H1 (cell line): ENCODE measurements at regions not wholly inside any gene's neighbourhood (a gene's known extent, or its start where the extent isn't known, plus 50 kb on each side); places are given as distances from the start of the nearest gene placed in this dataset.

ENCODE experiments used
- CTCF ChIA-PET: fragments of 300-600 bp; sonication (Branson Sonifier 250); formaldehyde crosslinking; loops from one replicate; lab custom pipeline; 2021; ENCODE audit not compliant: partially characterized antibody; lab: Charles Lee
- POLR2A ChIA-PET: fragments of 300-600 bp; sonication (Branson Sonifier 250); formaldehyde crosslinking; loops from one replicate; lab custom pipeline; 2021; ENCODE audit warnings: inconsistent platforms; ENCODE audit not compliant: partially characterized antibody; lab: Charles Lee
- DNase-seq, 2 experiments: peaks; one replicate each; pipeline versions ENCODE4 v3.0.0 to v3.0.0-alpha.2; 2010 to 2022; ENCODE audit warnings: low spot score in 2 of 2, low read depth in 1 of 2, mixed read lengths in 1 of 2
- FAIRE-seq: peaks from 2 replicates; lab custom pipeline; 2011; peaks lifted over from hg19 to GRCh38; lab: Jason Lieb, UNC
- H2AFZ ChIP-seq: 2 replicates; pipeline ENCODE4 v1.8.1; 2012; ENCODE audit warnings: low read length, inconsistent platforms
- H2AK5ac ChIP-seq: 2 replicates; pipeline ENCODE4 v1.6.1; 2013; ENCODE audit warnings: low read depth, low read length
- H2BK120ac ChIP-seq: replicated peaks from 2 replicates; pipeline ENCODE3; 2013; ENCODE audit warnings: low read depth, low read length, inconsistent platforms
- H2BK12ac ChIP-seq: 2 replicates; pipeline ENCODE4 v1.6.1; 2013; ENCODE audit warnings: low read depth, low read length
- H2BK15ac ChIP-seq: 2 replicates; pipeline ENCODE4 v1.6.1; 2013; ENCODE audit warnings: low read length
- H2BK20ac ChIP-seq: 2 replicates; pipeline ENCODE4 v1.6.1; 2013; ENCODE audit warnings: low read length
- H2BK5ac ChIP-seq: 2 replicates; pipeline ENCODE4 v1.6.1; 2013; ENCODE audit warnings: low read depth, low read length
- H3K14ac ChIP-seq: 2 replicates; pipeline ENCODE4 v1.6.1; 2013; ENCODE audit warnings: inconsistent platforms; ENCODE audit not compliant: insufficient read length
- H3K18ac ChIP-seq: 2 replicates; pipeline ENCODE4 v1.6.1; 2013; ENCODE audit warnings: low read length; ENCODE audit errors: extremely low read depth
- H3K23ac ChIP-seq: 2 replicates; pipeline ENCODE4 v1.6.1; 2013; ENCODE audit warnings: inconsistent platforms; ENCODE audit not compliant: insufficient read length
- H3K23me2 ChIP-seq: 2 replicates; pipeline ENCODE4 v1.6.1; 2013; ENCODE audit warnings: low read depth, low read length
- H3K27ac ChIP-seq: 2 replicates; pipeline ENCODE4 v1.6.1; 2011; ENCODE audit warnings: low read depth, low read length, inconsistent platforms
- H3K27me3 ChIP-seq, 4 experiments: replicated peaks in 1 of 4; 1 replicate in 1 of 4; 2 replicates in 3 of 4; pipeline versions ENCODE4 v1.6.1 to v1.8.1; 2011 to 2013; ENCODE audit warnings: low read length in 3 of 4, mild to moderate bottlenecking in 3 of 4, inconsistent platforms in 2 of 4, mixed read lengths in 2 of 4, moderate library complexity in 1 of 4; ENCODE audit not compliant: control insufficient read depth in 3 of 4, insufficient read depth in 3 of 4; ENCODE audit errors: extremely low read depth in 1 of 4
- H3K36me3 ChIP-seq, 4 experiments: 2 replicates each; pipeline versions ENCODE4 v1.6.1 to v1.8.1; 2011 to 2013; ENCODE audit warnings: mild to moderate bottlenecking in 4 of 4, low read length in 3 of 4, moderate library complexity in 2 of 4, control low read depth in 1 of 4, inconsistent platforms in 1 of 4; ENCODE audit not compliant: insufficient read depth in 4 of 4, control insufficient read depth in 2 of 4
- H3K4ac ChIP-seq: replicated peaks from 2 replicates; pipeline ENCODE3; 2013; ENCODE audit warnings: low read length, low read depth, mixed read lengths, inconsistent platforms; ENCODE audit not compliant: insufficient read length
- H3K4me1 ChIP-seq, 4 experiments: replicated peaks in 1 of 4; 1 replicate in 1 of 4; 2 replicates in 3 of 4; pipeline versions ENCODE4 v1.6.1 to v1.8.1; 2011 to 2013; ENCODE audit warnings: low read length in 3 of 4, inconsistent platforms in 2 of 4, mixed read lengths in 1 of 4; ENCODE audit not compliant: insufficient read depth in 4 of 4, control insufficient read depth in 3 of 4
- H3K4me2 ChIP-seq, 2 experiments: 2 replicates each; pipeline versions ENCODE4 v1.6.1 to v1.8.1; 2011 to 2013; ENCODE audit warnings: low read depth in 2 of 2, low read length in 2 of 2, control low read depth in 1 of 2, inconsistent platforms in 1 of 2, mild to moderate bottlenecking in 1 of 2; ENCODE audit not compliant: insufficient read depth in 1 of 2
- H3K4me3 ChIP-seq, 4 experiments: fragments of 200-600, 300-600 bp in 1 of 4; sonication (generic), shearing (Covaris generic), sonication (Bioruptor Twin) in 1 of 4; 2 replicates each; pipeline versions ENCODE4 v1.5.1 to v1.8.1; 2011 to 2016; ENCODE audit warnings: low read length in 4 of 4, low read depth in 3 of 4, control low read depth in 2 of 4, inconsistent platforms in 2 of 4, mild to moderate bottlenecking in 2 of 4, mixed read lengths in 1 of 4, moderate library complexity in 1 of 4; ENCODE audit not compliant: insufficient read depth in 2 of 4; ENCODE audit errors: extremely low read depth in 1 of 4
- H3K56ac ChIP-seq: replicated peaks from 2 replicates; pipeline ENCODE3; 2013; ENCODE audit warnings: low read depth, mild to moderate bottlenecking, mixed read lengths, low read length, inconsistent platforms; ENCODE audit not compliant: insufficient read length
- H3K79me1 ChIP-seq: 2 replicates; pipeline ENCODE4 v1.6.1; 2013; ENCODE audit warnings: low read depth, low read length, control low read depth
- H3K79me2 ChIP-seq, 2 experiments: 2 replicates each; pipeline versions ENCODE4 v1.6.1 to v1.8.1; 2012 to 2013; ENCODE audit warnings: low read length in 2 of 2, mild to moderate bottlenecking in 2 of 2, inconsistent platforms in 1 of 2; ENCODE audit not compliant: insufficient read depth in 2 of 2, control insufficient read depth in 1 of 2
- H3K9ac ChIP-seq, 4 experiments: replicated peaks in 1 of 4; 1 replicate in 1 of 4; 2 replicates in 3 of 4; pipeline versions ENCODE4 v1.6.1 to v1.8.1; 2011 to 2013; ENCODE audit warnings: low read depth in 3 of 4, low read length in 3 of 4, control low read depth in 2 of 4, mild to moderate bottlenecking in 2 of 4, moderate library complexity in 2 of 4, inconsistent platforms in 1 of 4; ENCODE audit errors: extremely low read depth in 1 of 4
- H3K9me3 ChIP-seq, 2 experiments: 2 replicates each; pipeline versions ENCODE4 v1.6.1 to v1.8.1; 2012 to 2013; ENCODE audit warnings: mild to moderate bottlenecking in 2 of 2, moderate library complexity in 2 of 2, control low read depth in 1 of 2, inconsistent platforms in 1 of 2, low read depth in 1 of 2, low read length in 1 of 2, mixed read lengths in 1 of 2; ENCODE audit not compliant: insufficient read depth in 2 of 2
- H4K20me1 ChIP-seq, 2 experiments: replicated peaks in 1 of 2; 2 replicates each; pipeline versions ENCODE3 to v1.8.1; 2011 to 2013; ENCODE audit warnings: inconsistent platforms in 2 of 2, low read length in 2 of 2, mild to moderate bottlenecking in 1 of 2; ENCODE audit not compliant: insufficient read depth in 2 of 2, control insufficient read depth in 1 of 2
- H4K5ac ChIP-seq: 2 replicates; pipeline ENCODE4 v1.6.1; 2013; ENCODE audit warnings: low read length, low read depth, mixed read lengths, inconsistent platforms; ENCODE audit not compliant: insufficient read length
- H4K8ac ChIP-seq: 2 replicates; pipeline ENCODE4 v1.8.0; 2013; ENCODE audit warnings: mild to moderate bottlenecking, moderate library complexity, low read length, inconsistent platforms; ENCODE audit not compliant: insufficient read depth; ENCODE audit errors: extremely low read depth
- H4K91ac ChIP-seq: replicated peaks from 2 replicates; pipeline ENCODE3; 2013; ENCODE audit warnings: low read length, mixed read lengths, inconsistent platforms; ENCODE audit not compliant: insufficient read length
- CBX5 ChIP-seq: fragments of 300-800, 300-1000 bp; sonication (generic); IDR thresholded peaks from 2 replicates; pipeline ENCODE4 v1.7.1; 2016; ENCODE audit warnings: antibody characterized with exemption, low read length, low read depth
- CREB1 ChIP-seq: IDR thresholded peaks from 2 replicates; pipeline ENCODE4 v1.6.1; 2012; ENCODE audit warnings: inconsistent platforms
- CTCF ChIP-seq, 3 experiments: IDR thresholded peaks; 1 replicate in 2 of 3; 2 replicates in 1 of 3; pipeline versions ENCODE4 v1.5.1 to v1.6.1; 2011; ENCODE audit warnings: low read length in 3 of 3, mild to moderate bottlenecking in 3 of 3, inconsistent platforms in 2 of 3, low read depth in 1 of 3, moderate library complexity in 1 of 3; ENCODE audit not compliant: insufficient read depth in 1 of 3; ENCODE audit errors: control extremely low read depth in 1 of 3
- E2F6 ChIP-seq: IDR thresholded peaks from 2 replicates; pipeline ENCODE4 v1.6.1; 2012; ENCODE audit warnings: inconsistent platforms
- GABPA ChIP-seq: IDR thresholded peaks from 2 replicates; pipeline ENCODE4 v1.6.1; 2011; ENCODE audit warnings: mild to moderate bottlenecking, low read length, moderate library complexity, borderline replicate concordance; ENCODE audit not compliant: insufficient read depth
- RNF2 ChIP-seq: fragments of 200-900, 300-1000 bp; sonication (generic); IDR thresholded peaks from 2 replicates; pipeline ENCODE4 v1.7.1; 2016; ENCODE audit warnings: borderline replicate concordance, low read depth, mild to moderate bottlenecking, antibody characterized with exemption, low read length; ENCODE audit not compliant: poor library complexity, severe bottlenecking; ENCODE audit errors: missing control alignments
- SAP30 ChIP-seq: fragments of 300-600 bp; sonication (generic); IDR thresholded peaks from 2 replicates; pipeline ENCODE4 v1.7.1; 2012; ENCODE audit warnings: low read length, moderate library complexity, mild to moderate bottlenecking, inconsistent platforms; ENCODE audit not compliant: insufficient read depth, insufficient replicate concordance
- SIN3A ChIP-seq, 2 experiments: IDR thresholded peaks in 1 of 2; conservative IDR thresholded peaks in 1 of 2; 2 replicates each; pipeline ENCODE4 v1.6.1; 2011 to 2012; ENCODE audit warnings: low read length in 2 of 2, improper control_type of control experiment in 1 of 2, low read depth in 1 of 2, mild to moderate bottlenecking in 1 of 2
- SRF ChIP-seq: IDR thresholded peaks from 2 replicates; pipeline ENCODE4 v1.6.1; 2011; ENCODE audit warnings: mild to moderate bottlenecking, low read depth, low read length, moderate library complexity
- TAF7 ChIP-seq: optimal IDR thresholded peaks from 2 replicates; pipeline ENCODE3; 2011; ENCODE audit warnings: low read depth, mild to moderate bottlenecking, inconsistent platforms, low read length, moderate library complexity, borderline replicate concordance
- WGBS, 2 experiments: shearing (Covaris generic) in 1 of 2; methylation state at CpG; one replicate each; pipeline versions ENCODE4 v1.1.6 to v1.1.7; 2013 to 2015; ENCODE audit warnings: low lambda C conversion rate in 2 of 2, mixed read lengths in 2 of 2, inconsistent platforms in 1 of 2, low coverage in 1 of 2, missing lambda C conversion rate in 1 of 2; ENCODE audit not compliant: insufficient replicate concordance in 2 of 2, insufficient coverage in 1 of 2, insufficient read length in 1 of 2; ENCODE audit errors: extremely low coverage in 1 of 2, missing lambda C conversion rate in 1 of 2; 5-methylcytosine and 5-hydroxymethylcytosine counted together

- H3K14ac ChIP-seq, result no peak overlapping the region
- 84% methylated on average over 1 of the region's 1 CpG; no CpG with 5 or more reads in 1 of the 2 experiments for WGBS, 2 experiments
- no peaks in the 10 kb centered on the region for H3K27me3 ChIP-seq
- no peaks in the 10 kb centered on the region for H4K20me1 ChIP-seq
- no peaks in the 10 kb centered on the region for H3K9me3 ChIP-seq
- H3K79me2 ChIP-seq, result no peaks in the 10 kb centered on the region
- 0 out of 2 replicates have a peak overlapping the region, but pooled peaks have one; percentile 53 for H2AFZ ChIP-seq
- H3K56ac ChIP-seq, result no peak overlapping the region
- H3K9ac ChIP-seq, result no peak overlapping the region
- H4K8ac ChIP-seq, result no peak overlapping the region
- CTCF ChIA-PET, result interaction anchor here (1.4 kb wide), 1 partner anchor 8 kb away, joined by 5 read pairs; no protein-coding TSS in a partner anchor
- H3K27ac ChIP-seq, result no peak overlapping the region
- POLR2A ChIA-PET, result no interaction called here
- H3K36me3 ChIP-seq, result no peaks in the 10 kb centered on the region
- no peak overlapping the region for H3K18ac ChIP-seq
- DNase-seq (no peak), FAIRE-seq (no peak)
- H3K4ac ChIP-seq, result no peak overlapping the region
- no peaks in the 10 kb centered on the region for H3K79me1 ChIP-seq
- H2AK5ac ChIP-seq, result no peak overlapping the region
- H3K4me3 ChIP-seq, result no peak overlapping the region
- H4K5ac ChIP-seq, result no peak overlapping the region
- no peaks in the 10 kb centered on the region for H3K23me2 ChIP-seq
- no peaks in the 10 kb centered on the region for H3K4me1 ChIP-seq
- no peak overlapping the region for H2BK5ac ChIP-seq
- H3K4me2 ChIP-seq, result no peak overlapping the region
- H4K91ac ChIP-seq, result no peak overlapping the region
- H2BK20ac ChIP-seq, result no peak overlapping the region
- no peak overlapping the region for H3K23ac ChIP-seq
- no peak overlapping the region for H2BK12ac ChIP-seq
- no peak overlapping the region for H2BK120ac ChIP-seq
- no peak overlapping the region for H2BK15ac ChIP-seq
- TF ChIP-seq SRF, result no peak
- no peak for TF ChIP-seq SIN3A (conservative IDR thresholded peaks at IDR 0.05 in 1 of 2, IDR thresholded peaks at IDR 0.05 in 1 of 2; ENCODE audit: low read depth in 1 of 2, low read length in 2 of 2)
- no peak for TF ChIP-seq CTCF (IDR thresholded peaks at IDR 0.05; ENCODE audit: control extremely low read depth in 1 of 3, insufficient read depth in 1 of 3, low read depth in 1 of 3, low read length in 3 of 3)
- no peak for TF ChIP-seq RNF2
- TF ChIP-seq E2F6, result no peak
- no peak for TF ChIP-seq TAF7
- TF ChIP-seq CREB1, result no peak
- TF ChIP-seq SAP30, result no peak
- TF ChIP-seq CBX5, result no peak
- TF ChIP-seq GABPA, result no peak
Measured at GRCh38 chr3:191634902-191635301, 173.9 kb downstream of the PYDC2 start.
